Fibroblast of the aortic adventitia (primary cell): ENCODE measurements at regions not wholly inside any gene's neighbourhood (a gene's known extent, or its start where the extent isn't known, plus 50 kb on each side); places are given as distances from the start of the nearest gene placed in this dataset.

ENCODE experiments used
- DNase-seq: peaks from one replicate; pipeline ENCODE4 v3.0.0-alpha.2; 2010; ENCODE audit warnings: low read depth
- H3K4me3 ChIP-seq: 2 replicates; pipeline ENCODE4 v1.5.1; 2011; ENCODE audit warnings: low read depth, mild to moderate bottlenecking, control low read depth, low read length, moderate library complexity
- TF ChIP-seq, protein P1 (sequence below): IDR thresholded peaks from 2 replicates; pipeline ENCODE4 v1.5.1; 2011; ENCODE audit warnings: mild to moderate bottlenecking, low read length, control low read depth, inconsistent platforms; ENCODE audit not compliant: insufficient read depth

DNA sequence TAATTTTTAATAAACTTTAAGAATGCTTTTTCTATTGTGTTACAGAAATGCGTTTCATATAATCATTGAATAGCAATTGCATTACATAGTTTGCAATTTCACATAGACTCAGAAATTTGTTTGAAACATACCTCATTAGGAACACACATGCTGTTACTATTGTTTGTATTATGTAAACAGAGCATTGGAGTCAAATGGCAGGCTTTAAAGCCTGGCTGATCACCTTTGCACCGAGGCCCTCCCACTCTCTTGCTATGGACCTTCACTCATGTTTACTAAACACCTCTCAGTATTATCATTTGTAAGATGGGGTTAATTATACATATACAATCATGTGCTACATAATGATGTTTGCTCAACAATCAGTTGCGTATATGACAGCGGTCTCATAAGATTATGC lies 203.6 kb upstream of the NPSR1 start:
- DNase-seq = no peak
- H3K4me3 ChIP-seq = no peak overlapping the region
- TF ChIP-seq, protein P1, sequence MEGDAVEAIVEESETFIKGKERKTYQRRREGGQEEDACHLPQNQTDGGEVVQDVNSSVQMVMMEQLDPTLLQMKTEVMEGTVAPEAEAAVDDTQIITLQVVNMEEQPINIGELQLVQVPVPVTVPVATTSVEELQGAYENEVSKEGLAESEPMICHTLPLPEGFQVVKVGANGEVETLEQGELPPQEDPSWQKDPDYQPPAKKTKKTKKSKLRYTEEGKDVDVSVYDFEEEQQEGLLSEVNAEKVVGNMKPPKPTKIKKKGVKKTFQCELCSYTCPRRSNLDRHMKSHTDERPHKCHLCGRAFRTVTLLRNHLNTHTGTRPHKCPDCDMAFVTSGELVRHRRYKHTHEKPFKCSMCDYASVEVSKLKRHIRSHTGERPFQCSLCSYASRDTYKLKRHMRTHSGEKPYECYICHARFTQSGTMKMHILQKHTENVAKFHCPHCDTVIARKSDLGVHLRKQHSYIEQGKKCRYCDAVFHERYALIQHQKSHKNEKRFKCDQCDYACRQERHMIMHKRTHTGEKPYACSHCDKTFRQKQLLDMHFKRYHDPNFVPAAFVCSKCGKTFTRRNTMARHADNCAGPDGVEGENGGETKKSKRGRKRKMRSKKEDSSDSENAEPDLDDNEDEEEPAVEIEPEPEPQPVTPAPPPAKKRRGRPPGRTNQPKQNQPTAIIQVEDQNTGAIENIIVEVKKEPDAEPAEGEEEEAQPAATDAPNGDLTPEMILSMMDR = no peak

DNA sequence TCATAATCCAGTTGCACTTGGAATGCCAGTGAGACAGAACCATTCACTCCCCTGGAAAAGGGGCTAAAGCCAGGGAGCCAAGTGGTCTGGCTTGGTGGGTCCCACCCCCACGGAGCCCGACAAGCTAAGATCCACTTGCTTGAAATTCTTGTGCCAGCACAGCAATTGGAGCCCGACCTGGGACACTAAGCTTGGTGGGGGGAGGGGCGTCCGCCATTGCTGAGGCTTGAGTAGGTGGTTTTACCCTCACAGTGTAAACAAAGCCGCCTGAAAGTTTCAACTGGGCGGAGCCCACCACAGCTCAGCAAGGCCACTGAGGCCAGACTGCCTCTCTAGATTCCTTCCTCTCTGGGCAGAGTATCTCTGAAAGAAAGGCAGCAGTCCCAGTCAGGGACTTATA lies 200.7 kb upstream of the NPSR1 start:
- TF ChIP-seq, protein P1 = no peak

DNA sequence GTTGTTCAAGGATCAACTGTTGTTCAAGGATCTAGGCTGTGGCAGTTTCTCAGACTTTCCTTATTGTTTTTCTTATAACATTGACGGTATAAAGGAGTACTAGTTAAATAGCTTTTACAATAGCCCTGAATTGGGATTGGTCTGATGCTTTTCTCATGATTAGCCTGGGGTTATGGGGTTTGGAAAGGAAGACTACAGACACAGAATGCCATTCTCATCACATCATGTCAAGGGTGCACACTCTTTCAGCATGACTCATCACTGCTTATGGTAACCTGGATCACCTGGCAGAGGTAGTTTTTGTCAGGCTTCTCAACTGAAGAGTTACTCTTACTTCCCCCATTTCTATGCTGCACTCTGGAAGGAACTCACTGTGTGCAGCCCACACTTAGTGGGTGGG lies 194.2 kb upstream of the NPSR1 start:
- no peak for DNase-seq
- TF ChIP-seq, protein P1 = no peak
- no peak overlapping the region for H3K4me3 ChIP-seq

More for the DNA sequence above, 200.7 kb upstream of the NPSR1 start:
- no peak for DNase-seq
- H3K4me3 ChIP-seq = no peak overlapping the region

DNA sequence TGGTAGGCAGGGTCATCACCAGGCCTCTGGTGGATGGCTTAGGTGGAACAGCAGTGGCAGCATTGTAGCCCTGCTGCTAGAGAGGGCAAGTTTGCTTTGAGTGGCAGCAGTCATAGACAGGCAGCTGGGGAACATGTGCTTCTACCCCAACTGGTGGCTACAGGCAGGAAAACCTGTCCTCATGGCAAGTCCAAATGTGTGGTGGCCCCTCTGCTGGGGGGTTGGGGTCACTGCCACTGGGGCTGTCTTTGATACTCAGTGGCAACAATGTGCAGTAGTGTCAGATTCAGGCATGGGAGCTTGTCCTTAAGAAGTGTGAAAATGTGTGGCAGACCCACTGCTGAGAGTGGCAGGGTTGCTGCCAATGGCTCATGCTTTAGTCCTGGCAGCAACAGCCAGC lies 186.2 kb upstream of the NPSR1 start:
- TF ChIP-seq, protein P1 = no peak
- H3K4me3 ChIP-seq = no peak overlapping the region
- DNase-seq = no peak

DNA sequence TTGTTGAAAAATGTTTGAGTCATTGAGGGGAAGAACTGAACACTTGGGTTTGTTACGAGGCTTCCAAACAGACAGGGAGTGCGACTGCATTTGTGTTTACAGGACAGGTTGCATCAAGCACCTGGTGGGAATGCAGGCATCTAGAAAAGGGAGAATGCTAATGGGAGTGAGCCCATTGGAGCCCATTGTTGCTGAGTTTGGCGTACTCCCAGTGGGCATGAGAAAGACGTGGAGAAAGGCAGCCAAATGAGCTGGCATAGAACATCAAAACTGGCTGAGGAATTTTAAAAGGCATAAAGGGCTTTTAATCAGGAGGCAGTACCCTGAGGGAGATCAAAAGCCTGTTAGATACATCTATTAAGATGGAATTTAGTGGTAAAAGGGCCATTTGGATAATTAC lies 171.6 kb upstream of the NPSR1 start:
- H3K4me3 ChIP-seq = no peak overlapping the region
- TF ChIP-seq, protein P1 = no peak
- DNase-seq = no peak

DNA sequence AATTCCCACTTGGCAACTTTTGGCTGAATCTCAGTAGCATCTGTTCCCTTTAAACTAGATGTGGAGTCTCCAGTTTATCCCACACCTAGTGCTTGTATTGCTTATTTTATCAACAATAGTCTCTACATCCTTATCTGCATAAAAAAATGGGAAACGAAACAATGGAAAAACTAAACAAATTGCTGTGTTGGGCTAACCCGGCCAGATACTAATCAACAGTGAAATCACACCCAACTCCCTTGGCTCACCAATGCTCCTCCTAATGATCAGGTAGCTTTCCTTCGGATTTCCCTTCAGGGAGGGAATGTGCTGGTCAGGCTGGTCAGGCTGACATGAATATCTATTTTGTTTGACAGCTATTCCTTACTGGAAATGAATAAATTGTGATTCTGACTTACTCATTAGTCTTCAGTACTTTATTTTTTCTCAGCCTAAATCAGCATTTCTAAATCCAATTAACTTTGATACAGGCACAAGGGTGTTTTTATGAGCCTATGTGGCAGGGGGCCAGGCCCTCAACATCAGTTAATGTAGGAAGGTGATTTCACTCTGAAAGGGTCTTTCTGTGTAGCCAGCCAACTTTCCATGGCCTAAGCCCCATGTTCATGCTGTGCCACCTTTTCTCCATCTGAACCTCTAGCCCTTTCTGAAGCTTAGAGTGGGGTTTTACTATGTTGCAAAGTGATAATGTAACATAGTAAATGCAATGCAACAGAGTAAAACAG lies 170.5 kb upstream of the NPSR1 start:
- TF ChIP-seq, protein P1 = no peak
- H3K4me3 ChIP-seq = no peak overlapping the region
- no peak for DNase-seq

DNA sequence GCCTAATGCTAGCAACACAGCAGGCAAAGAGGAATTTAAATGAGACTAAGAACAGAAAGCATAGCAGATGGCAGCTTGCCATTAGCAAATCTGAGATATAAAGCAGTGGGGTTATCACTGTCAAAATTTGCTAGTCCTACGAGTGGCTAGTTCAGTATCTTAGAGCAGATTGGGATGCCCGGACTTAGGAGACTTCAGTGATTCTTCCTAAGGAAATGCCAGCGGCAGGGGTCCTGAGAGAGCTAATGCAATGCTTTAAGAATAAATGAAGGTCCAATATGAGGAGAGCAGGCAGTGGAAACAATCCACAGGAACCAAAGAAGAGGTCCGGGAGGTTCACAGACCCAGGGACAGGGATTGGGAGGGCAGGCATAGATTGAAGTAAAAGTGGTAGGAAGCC lies 169.3 kb upstream of the NPSR1 start:
- no peak overlapping the region for H3K4me3 ChIP-seq
- TF ChIP-seq, protein P1 = no peak
- DNase-seq = no peak
